ENCODE measurements at regions not wholly inside any gene's neighbourhood (a gene's known extent, or its start where the extent isn't known, plus 50 kb on each side); places are given as distances from the start of the nearest gene placed in this dataset.

DNA sequence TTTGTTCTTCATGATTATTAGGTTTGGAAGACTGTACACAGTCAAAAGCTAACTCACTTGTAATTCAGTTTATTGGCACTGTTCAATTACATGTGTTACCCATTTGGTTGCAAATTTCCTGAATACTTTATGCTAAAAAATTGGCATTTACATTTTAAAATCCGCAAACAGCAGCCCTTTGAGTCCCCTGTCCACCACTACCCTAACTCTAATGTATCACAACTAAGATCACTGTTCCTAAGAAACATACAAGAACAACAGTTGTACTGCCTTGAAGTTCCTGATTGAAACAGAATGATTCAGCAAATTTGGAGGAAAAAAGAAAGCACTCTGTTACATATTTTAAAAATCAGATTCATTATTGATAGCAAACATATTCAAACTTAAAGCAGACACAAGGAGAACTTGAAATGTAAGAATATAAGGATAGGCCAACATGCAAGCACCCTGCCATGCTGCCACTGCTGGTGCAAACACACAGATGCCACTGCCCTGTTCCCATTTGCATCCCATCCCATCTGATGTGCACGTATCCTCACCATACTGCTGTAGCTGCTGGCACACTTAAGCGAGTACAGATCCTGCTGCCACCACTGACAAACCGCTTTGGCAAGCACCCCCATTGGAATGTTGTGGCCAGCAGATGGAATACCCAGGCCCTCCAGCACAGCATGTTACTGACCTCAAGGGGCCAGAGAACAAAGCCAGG is 343.4 kb downstream of the PPP1R2C start:
- TF ChIP-seq EGR1 (IDR thresholded peaks at IDR 0.05) (no peak), EP300 (IDR thresholded peaks at IDR 0.05; ENCODE audit: borderline replicate concordance) (no peak), YY1 (IDR thresholded peaks at IDR 0.05; ENCODE audit: low read depth) (no peak), CREB1 (IDR thresholded peaks at IDR 0.05; ENCODE audit: low read depth) (no peak), ZBTB7A (IDR thresholded peaks at IDR 0.05; ENCODE audit: low read depth) (no peak)

DNA sequence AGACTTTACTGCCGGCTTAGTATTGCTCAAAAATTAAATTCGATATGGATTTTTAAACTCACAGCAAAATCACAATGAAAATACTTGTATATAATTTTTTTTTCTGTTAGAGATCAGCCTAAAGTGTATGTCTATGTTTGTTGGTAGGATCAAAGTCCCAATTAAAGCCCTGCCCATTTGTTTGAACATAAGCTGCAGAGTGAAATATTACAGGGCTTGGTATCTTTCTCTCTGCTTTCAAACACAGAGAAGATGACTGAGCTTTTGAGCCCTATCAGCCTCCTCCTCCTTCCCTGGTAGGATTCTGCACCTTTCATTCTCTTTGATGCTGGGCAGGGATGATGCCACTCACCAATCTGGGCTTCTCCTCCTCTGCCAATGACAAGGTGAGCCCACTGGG is 345.4 kb downstream of the PPP1R2C start:
- no peak for TF ChIP-seq TEAD4 (IDR thresholded peaks at IDR 0.05)
- no peak for TF ChIP-seq CREB1 (IDR thresholded peaks at IDR 0.05; ENCODE audit: low read depth)
- TF ChIP-seq FOXM1 (IDR thresholded peaks at IDR 0.05; ENCODE audit: borderline replicate concordance, low read depth), result no peak
- TF ChIP-seq EGR1 (IDR thresholded peaks at IDR 0.05), result no peak
- no peak for TF ChIP-seq TAF1 (IDR thresholded peaks at IDR 0.05; ENCODE audit: low read depth)
- TF ChIP-seq, protein P1, sequence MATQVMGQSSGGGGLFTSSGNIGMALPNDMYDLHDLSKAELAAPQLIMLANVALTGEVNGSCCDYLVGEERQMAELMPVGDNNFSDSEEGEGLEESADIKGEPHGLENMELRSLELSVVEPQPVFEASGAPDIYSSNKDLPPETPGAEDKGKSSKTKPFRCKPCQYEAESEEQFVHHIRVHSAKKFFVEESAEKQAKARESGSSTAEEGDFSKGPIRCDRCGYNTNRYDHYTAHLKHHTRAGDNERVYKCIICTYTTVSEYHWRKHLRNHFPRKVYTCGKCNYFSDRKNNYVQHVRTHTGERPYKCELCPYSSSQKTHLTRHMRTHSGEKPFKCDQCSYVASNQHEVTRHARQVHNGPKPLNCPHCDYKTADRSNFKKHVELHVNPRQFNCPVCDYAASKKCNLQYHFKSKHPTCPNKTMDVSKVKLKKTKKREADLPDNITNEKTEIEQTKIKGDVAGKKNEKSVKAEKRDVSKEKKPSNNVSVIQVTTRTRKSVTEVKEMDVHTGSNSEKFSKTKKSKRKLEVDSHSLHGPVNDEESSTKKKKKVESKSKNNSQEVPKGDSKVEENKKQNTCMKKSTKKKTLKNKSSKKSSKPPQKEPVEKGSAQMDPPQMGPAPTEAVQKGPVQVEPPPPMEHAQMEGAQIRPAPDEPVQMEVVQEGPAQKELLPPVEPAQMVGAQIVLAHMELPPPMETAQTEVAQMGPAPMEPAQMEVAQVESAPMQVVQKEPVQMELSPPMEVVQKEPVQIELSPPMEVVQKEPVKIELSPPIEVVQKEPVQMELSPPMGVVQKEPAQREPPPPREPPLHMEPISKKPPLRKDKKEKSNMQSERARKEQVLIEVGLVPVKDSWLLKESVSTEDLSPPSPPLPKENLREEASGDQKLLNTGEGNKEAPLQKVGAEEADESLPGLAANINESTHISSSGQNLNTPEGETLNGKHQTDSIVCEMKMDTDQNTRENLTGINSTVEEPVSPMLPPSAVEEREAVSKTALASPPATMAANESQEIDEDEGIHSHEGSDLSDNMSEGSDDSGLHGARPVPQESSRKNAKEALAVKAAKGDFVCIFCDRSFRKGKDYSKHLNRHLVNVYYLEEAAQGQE (IDR thresholded peaks at IDR 0.05; ENCODE audit: low read depth), result no peak
- TF ChIP-seq TCF12 (IDR thresholded peaks at IDR 0.05; ENCODE audit: low read depth), result no peak

DNA sequence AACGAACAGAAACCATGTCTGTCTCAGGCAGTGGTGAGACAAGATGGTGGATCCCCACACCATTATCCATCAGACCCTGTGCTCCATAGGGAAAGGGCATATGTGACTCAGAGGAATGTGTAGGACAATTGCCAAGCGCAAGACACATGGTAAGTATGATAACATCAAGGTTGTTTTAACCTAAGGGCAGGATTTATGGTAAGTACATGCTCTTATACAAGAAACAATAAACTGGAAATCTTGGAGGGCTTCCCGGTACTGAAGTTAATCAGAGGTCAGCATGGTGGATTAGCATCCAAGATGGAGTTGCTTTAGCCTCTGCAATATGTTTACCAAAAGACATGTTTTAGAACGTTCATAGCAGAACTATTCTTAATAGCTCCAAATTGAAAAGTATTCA is 355.0 kb downstream of the PPP1R2C start:
- TF ChIP-seq, protein P2, sequence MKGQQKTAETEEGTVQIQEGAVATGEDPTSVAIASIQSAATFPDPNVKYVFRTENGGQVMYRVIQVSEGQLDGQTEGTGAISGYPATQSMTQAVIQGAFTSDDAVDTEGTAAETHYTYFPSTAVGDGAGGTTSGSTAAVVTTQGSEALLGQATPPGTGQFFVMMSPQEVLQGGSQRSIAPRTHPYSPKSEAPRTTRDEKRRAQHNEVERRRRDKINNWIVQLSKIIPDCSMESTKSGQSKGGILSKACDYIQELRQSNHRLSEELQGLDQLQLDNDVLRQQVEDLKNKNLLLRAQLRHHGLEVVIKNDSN (IDR thresholded peaks at IDR 0.05), result no peak
- TF ChIP-seq TEAD4 (IDR thresholded peaks at IDR 0.05) (no peak), CEBPB (IDR thresholded peaks at IDR 0.05) (no peak), CREB1 (IDR thresholded peaks at IDR 0.05; ENCODE audit: low read depth) (no peak), FOXM1 (IDR thresholded peaks at IDR 0.05; ENCODE audit: borderline replicate concordance, low read depth) (no peak), TCF12 (IDR thresholded peaks at IDR 0.05; ENCODE audit: low read depth) (no peak), NFIC (IDR thresholded peaks at IDR 0.05) (no peak), YY1 (IDR thresholded peaks at IDR 0.05; ENCODE audit: low read depth) (no peak), EP300 (IDR thresholded peaks at IDR 0.05; ENCODE audit: borderline replicate concordance) (no peak)
- TF ChIP-seq, protein P1 (IDR thresholded peaks at IDR 0.05; ENCODE audit: low read depth), result no peak

DNA sequence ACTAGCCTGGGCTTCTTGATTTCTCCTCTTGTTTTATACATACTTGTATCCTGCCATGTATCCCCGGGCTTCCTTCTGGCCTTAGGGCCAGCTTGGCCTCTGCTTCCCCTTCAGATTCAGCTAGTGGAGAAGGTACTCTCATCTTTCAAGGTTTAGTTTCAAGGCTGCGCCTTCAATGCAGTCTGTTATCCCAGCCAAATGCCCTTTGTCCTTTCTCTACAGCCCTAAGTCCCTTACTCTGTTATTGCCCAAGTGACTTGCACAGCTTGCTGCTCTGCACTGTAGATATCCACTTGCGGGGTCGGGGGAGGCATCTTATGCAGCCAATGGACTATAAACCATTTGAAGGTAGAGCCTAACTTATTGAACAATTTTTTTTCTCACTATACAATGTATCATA is 357.5 kb downstream of the PPP1R2C start:
- TF ChIP-seq, protein P2 (IDR thresholded peaks at IDR 0.05), result no peak
- TF ChIP-seq, protein P3, sequence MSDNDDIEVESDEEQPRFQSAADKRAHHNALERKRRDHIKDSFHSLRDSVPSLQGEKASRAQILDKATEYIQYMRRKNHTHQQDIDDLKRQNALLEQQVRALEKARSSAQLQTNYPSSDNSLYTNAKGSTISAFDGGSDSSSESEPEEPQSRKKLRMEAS (IDR thresholded peaks at IDR 0.05), result no peak

DNA sequence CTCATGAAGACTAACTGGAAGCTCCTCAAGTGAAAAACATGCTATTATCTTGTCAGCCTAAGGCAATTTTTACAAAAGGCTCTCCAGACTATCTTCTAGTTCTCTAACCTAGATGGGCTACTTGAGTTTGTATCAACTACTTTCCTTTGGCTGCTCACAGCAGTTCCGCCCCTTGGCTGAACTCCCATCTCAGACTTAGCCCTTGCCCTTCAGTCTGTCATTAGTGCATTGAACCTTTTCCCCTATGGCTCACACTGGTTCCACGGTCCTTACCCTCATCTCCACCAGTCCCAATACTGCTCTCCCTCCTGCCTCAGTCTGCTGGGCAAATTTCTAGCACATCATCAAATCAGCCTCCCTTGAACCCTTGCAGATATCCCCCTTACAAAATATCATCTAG is 362.3 kb downstream of the PPP1R2C start:
- TF ChIP-seq, protein P1 (IDR thresholded peaks at IDR 0.05; ENCODE audit: low read depth), result no peak
- TF ChIP-seq TCF12 (IDR thresholded peaks at IDR 0.05; ENCODE audit: low read depth) (no peak), YY1 (IDR thresholded peaks at IDR 0.05; ENCODE audit: low read depth) (no peak), NFIC (IDR thresholded peaks at IDR 0.05) (no peak), CREB1 (IDR thresholded peaks at IDR 0.05; ENCODE audit: low read depth) (no peak), ZBTB7A (IDR thresholded peaks at IDR 0.05; ENCODE audit: low read depth) (no peak)
- TF ChIP-seq, protein P3 (IDR thresholded peaks at IDR 0.05), result no peak
- TF ChIP-seq, protein P2 (IDR thresholded peaks at IDR 0.05), result no peak

All from Ishikawa (cell line).